ENCODE measurements at regions not wholly inside any gene's neighbourhood (a gene's known extent, or its start where the extent isn't known, plus 50 kb on each side); places are given as distances from the start of the nearest gene placed in this dataset.

DNA sequence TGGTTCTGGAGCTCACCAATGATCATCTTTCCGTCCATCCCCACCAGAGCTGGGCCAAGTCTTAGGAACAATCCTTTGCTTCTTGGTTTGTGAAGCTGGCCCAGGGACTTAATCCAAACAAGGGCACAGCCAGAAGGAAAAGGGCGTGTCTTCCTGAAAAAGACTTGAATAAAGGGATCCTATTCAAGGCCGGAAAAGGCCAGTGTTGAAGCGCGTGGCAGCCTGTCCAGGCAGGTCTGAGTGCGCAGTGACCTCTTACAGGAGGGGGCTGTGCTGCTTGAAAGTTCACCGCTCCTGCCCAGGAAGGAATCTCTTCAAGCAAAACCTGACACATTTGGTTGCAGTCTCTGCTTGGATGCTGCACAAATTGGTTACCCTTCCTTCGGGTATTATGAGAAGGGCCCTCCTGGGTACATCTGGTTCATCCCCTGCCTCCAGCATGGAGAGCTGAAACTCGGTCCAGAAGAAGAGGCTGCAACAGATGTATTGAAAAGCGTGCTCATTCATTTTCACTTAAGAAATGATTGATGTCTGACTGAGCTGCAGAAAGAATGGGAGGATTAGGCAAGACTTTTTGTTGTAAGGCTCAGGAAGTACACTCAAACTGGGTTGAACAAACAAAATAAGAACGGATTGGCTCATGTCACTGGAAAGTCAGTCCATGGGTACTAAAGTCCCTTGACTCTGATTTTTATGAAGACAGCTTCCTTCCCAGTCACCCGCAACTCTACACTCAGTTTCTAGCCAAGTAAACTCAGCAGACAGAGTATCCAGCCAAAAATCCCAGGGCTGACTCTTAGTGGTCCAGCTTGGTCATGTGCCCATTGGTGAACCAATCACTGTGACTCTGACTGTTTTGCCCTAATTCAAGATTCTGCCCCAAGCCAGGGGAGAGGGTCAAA lies 136.3 kb downstream of the TFAP2C start:
- no peak for TF ChIP-seq POLR2AphosphoS5 (IDR thresholded peaks at IDR 0.05; ENCODE audit: low read depth, low read length)
- no peak for TF ChIP-seq POLR2A (IDR thresholded peaks at IDR 0.05; ENCODE audit: low read depth, low read length)
